Lung (tissue), 11 donors: ENCODE measurements at regions not wholly inside any gene's neighbourhood (a gene's known extent, or its start where the extent isn't known, plus 50 kb on each side); places are given as distances from the start of the nearest gene placed in this dataset.

ENCODE experiments used
- ATAC-seq: fragments of 200-7000 bp; cut with Tn5 transposase; one replicate; pipeline ENCODE4 v1.9.1; 2020; ENCODE audit warnings: moderate number of reproducible peaks; ENCODE audit not compliant: insufficient read depth, low FRiP score
- DNase-seq, 3 donors: peaks; one replicate each; pipeline ENCODE4 v3.0.0-alpha.2; 2013 to 2017
- H3K27ac ChIP-seq, 2 donors: one replicate each; pipeline ENCODE4 v1.5.1; 2013; ENCODE audit warnings: mild to moderate bottlenecking in 2 of 2, moderate library complexity in 2 of 2, control low read depth in 1 of 2, inconsistent platforms in 1 of 2, low read depth in 1 of 2, low read length in 1 of 2
- H3K27me3 ChIP-seq, 3 donors: one replicate each; pipeline ENCODE4 v1.5.1; 2013; ENCODE audit warnings: low read length in 2 of 3; ENCODE audit not compliant: control insufficient read depth in 3 of 3, insufficient read depth in 3 of 3
- H3K36me3 ChIP-seq, 4 donors: one replicate each; pipeline ENCODE4 v1.5.1; 2013; ENCODE audit warnings: low read length in 4 of 4, mild to moderate bottlenecking in 1 of 4, moderate library complexity in 1 of 4; ENCODE audit not compliant: control insufficient read depth in 4 of 4, insufficient read depth in 4 of 4
- H3K4me1 ChIP-seq, 5 donors: one replicate each; pipeline ENCODE4 v1.5.1; 2013; ENCODE audit warnings: low read length in 5 of 5, mild to moderate bottlenecking in 2 of 5, moderate library complexity in 1 of 5; ENCODE audit not compliant: control insufficient read depth in 5 of 5, insufficient read depth in 5 of 5
- H3K4me3 ChIP-seq: one replicate; pipeline ENCODE4 v1.5.1; 2013; ENCODE audit warnings: mild to moderate bottlenecking, control low read depth, moderate library complexity
- H3K9ac ChIP-seq, 2 donors: one replicate each; pipeline ENCODE4 v1.5.1; 2013; ENCODE audit warnings: low read length in 2 of 2, control low read depth in 1 of 2; ENCODE audit not compliant: insufficient read depth in 1 of 2
- H3K9me3 ChIP-seq, 4 donors: one replicate each; pipeline ENCODE4 v1.5.1; 2013; ENCODE audit warnings: low read length in 3 of 4, mild to moderate bottlenecking in 1 of 4, moderate library complexity in 1 of 4; ENCODE audit not compliant: control insufficient read depth in 4 of 4, insufficient read depth in 3 of 4
- WGBS, 2 donors: extraction: QIAGEN DNeasy Blood & Tissue Kit; methylation state at CpG; one replicate each; pipeline ENCODE4 v1.1.7; 2013; 5-methylcytosine and 5-hydroxymethylcytosine counted together
- TF ChIP-seq, protein P1 (sequence below): IDR thresholded peaks from 2 replicates; pipeline ENCODE4 v1.5.1; 2012; ENCODE audit warnings: mild to moderate bottlenecking; ENCODE audit errors: control extremely low read depth, extremely low read depth
- donor health status: control.
- donor health status: control.
- donor health status: Bipolar disorder and iron deficiency.
- donor health status: healthy.
- donor health status: DM: yes; HTN: yes; CAD: no.

DNA sequence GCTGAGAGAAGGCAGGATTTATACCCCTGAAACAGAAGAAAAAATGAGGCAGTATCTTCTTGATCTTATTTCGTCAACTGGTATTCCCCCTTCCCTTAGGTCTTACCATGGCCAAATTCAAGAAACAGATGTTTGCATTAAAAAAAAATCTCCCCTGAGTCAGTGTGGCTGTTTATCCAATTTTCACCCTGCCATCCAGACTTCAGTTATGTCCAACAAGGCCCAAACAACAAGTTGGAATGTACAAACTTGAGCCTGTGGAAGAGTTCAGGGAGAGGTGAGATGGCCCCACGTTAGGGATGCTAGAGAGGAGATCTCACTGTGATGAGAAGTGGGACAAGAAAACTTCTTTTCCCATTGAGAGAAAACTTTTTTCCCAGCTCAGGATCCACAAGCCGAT, 147.2 kb upstream of the PROX1 start:
- Histone ChIP-seq H3K9me3 (peaks cover 0 to 2% (median 0%) of the 10 kb centered on the region in 4 donors), H3K36me3 (no peaks in the 10 kb centered on the region), H3K27ac (no peak overlapping the region), H3K27me3 (no peaks in the 10 kb centered on the region), H3K9ac (no peak overlapping the region), H3K4me3 (no peak overlapping the region), H3K4me1 (no peaks in the 10 kb centered on the region)
- no peak for ATAC-seq
- TF ChIP-seq, protein P1, sequence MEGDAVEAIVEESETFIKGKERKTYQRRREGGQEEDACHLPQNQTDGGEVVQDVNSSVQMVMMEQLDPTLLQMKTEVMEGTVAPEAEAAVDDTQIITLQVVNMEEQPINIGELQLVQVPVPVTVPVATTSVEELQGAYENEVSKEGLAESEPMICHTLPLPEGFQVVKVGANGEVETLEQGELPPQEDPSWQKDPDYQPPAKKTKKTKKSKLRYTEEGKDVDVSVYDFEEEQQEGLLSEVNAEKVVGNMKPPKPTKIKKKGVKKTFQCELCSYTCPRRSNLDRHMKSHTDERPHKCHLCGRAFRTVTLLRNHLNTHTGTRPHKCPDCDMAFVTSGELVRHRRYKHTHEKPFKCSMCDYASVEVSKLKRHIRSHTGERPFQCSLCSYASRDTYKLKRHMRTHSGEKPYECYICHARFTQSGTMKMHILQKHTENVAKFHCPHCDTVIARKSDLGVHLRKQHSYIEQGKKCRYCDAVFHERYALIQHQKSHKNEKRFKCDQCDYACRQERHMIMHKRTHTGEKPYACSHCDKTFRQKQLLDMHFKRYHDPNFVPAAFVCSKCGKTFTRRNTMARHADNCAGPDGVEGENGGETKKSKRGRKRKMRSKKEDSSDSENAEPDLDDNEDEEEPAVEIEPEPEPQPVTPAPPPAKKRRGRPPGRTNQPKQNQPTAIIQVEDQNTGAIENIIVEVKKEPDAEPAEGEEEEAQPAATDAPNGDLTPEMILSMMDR = no peak
- 67 to 85% methylated on average over 3 of the region's 3 CpGs for WGBS, 2 donors
- DNase-seq = no peak

DNA sequence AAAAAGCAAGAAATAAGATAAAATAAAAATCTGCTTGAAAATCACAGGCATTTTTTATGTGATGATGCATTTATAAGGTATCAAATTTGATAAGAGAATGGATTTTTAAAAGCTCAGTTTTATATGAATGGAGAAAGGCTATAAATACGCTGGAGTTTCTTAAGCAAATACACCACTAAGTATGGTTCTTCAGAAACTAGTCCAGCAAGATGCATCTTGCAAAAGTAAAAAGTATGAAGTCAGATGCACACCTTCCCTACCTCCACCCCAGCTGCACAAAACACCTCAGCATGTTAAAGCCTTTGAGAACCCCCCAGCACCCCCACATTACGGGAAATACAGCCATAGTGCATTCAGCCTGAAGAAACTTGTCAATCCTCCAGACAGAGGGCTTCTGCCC, 143.1 kb upstream of the PROX1 start:
- DNase-seq (peak in 2 of 3 donors; percentile 22 to 63), ATAC-seq (no peak)
- H3K9me3 ChIP-seq = no peaks in the 10 kb centered on the region
- H3K27ac ChIP-seq = no peak overlapping the region
- WGBS, 2 donors = 62 to 75% methylated on average over 2 of the region's 2 CpGs
- H3K4me3 ChIP-seq = no peak overlapping the region
- no peak overlapping the region for H3K9ac ChIP-seq
- no peaks in the 10 kb centered on the region for H3K27me3 ChIP-seq
- TF ChIP-seq, protein P1 = no peak
- H3K36me3 ChIP-seq = no peaks in the 10 kb centered on the region
- H3K4me1 ChIP-seq = no peaks in the 10 kb centered on the region

DNA sequence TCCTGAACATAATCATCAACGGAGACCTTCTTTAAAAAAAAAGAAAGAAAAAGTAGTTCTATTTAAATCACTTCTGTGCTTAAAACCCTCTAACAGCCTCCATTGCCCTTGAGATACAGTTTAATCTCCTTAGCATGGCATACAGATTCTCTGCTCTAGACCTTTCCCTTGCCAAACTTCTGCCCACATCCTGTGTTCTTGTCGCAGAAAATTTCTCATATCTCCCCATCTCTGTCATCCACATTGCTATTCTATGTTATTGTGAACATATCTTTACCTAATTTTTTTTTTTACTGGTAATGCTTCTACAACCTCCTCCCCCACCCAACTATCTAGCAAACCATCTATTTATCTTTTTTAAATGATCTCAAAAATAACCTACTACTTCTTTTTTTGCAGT, 135.7 kb upstream of the PROX1 start:
- no peak overlapping the region for H3K4me3 ChIP-seq
- 33 to 45% methylated on average over 2 of the region's 2 CpGs for WGBS, 2 donors
- no peak overlapping the region for H3K9ac ChIP-seq
- TF ChIP-seq, protein P1 = no peak
- ATAC-seq (no peak), DNase-seq (no peak)
- no peaks in the 10 kb centered on the region for H3K9me3 ChIP-seq
- H3K27me3 ChIP-seq = no peaks in the 10 kb centered on the region
- no peak overlapping the region for H3K27ac ChIP-seq
- no peaks in the 10 kb centered on the region for H3K36me3 ChIP-seq
- no peaks in the 10 kb centered on the region for H3K4me1 ChIP-seq

DNA sequence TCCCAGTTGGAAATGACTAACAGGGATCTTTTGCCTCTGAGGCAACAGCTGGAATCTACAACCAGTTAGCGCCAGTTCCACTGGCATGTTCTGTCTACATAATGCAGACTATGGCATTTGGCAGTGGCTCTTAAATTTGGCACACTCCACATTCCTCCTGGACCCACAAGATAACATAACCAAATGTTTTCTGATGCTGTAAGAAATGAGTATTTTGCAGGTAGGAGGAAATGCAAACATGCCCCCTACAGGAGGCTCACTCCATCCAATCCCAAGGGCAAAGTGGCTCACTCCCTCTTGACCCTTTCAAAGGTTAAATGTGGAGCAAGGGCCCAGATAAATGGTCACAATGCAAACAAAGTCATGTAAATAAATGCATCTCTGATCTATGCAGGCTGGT, 129.2 kb upstream of the PROX1 start:
- TF ChIP-seq, protein P1 = no peak
- Histone ChIP-seq H3K27me3 (no peaks in the 10 kb centered on the region), H3K9me3 (no peaks in the 10 kb centered on the region), H3K9ac (no peak overlapping the region), H3K27ac (no peak overlapping the region), H3K36me3 (no peaks in the 10 kb centered on the region), H3K4me3 (no peak overlapping the region), H3K4me1 (no peaks in the 10 kb centered on the region)
- ATAC-seq (no peak), DNase-seq (peak in 1 of 3 donors; percentile 8)
- 80 to 90% methylated on average over 1 of the region's 1 CpG for WGBS, 2 donors
